ENCODE measurements at regions not wholly inside any gene's neighbourhood (a gene's known extent, or its start where the extent isn't known, plus 50 kb on each side); places are given as distances from the start of the nearest gene placed in this dataset.

DNA sequence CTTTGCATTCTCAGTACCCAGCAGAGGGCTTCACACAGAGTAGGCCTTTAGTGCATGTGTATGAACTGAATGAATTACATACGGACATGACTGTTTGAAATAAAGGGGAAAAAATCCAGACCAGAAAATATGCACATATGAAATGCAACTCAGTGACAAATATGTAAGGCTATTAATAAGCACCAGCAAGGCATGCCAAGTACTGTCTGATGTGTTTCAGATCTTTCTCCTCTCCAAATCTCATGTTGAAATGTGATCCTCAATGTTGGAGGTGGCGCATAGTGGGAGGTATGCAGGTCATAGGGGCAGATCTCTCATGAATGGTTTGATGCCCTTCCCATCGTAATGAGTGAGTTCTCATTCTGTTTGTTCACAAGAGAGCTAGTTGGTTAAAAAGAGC lies 87.3 kb upstream of the TOMM7 start:
- no peak for DNase-seq

DNA sequence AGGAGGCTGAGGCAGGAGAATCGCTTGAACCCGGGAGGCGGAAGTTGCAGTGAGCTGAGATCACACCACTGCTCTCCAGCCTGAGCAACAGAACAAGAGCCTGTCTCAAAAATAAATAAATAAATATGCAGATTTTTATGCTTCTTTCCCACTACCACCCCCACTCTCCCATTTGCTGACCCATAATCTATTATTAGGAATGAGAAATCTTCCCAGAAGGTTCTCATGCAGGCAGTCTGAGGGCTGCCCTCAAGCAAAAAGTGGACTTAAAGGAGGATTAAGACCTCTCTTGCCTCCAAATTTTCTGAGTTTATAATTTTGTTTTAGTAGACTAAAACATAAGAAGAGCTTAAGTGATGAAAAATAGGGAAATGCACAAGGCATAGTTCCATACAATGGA lies 85.2 kb upstream of the TOMM7 start:
- no peak for DNase-seq

DNA sequence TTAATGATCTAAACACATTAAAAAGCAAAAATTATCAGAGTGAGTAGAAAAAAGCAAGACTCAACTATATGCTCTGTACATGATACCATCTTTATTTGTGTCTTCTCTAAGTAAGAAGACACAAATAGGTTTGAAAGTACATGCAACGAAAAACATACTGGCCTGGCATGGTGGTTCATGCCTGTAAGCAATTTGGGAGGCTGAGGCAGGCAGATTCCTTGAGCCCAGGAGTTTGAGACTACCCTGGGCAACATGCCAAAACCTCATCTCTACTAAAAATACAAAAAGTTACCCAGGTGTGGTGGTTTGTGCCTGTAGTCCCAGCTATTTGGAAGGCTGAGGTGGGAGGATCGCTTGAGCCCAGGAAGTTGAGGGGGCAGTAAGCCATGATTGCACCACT lies 78.1 kb upstream of the TOMM7 start:
- DNase-seq, result no peak

DNA sequence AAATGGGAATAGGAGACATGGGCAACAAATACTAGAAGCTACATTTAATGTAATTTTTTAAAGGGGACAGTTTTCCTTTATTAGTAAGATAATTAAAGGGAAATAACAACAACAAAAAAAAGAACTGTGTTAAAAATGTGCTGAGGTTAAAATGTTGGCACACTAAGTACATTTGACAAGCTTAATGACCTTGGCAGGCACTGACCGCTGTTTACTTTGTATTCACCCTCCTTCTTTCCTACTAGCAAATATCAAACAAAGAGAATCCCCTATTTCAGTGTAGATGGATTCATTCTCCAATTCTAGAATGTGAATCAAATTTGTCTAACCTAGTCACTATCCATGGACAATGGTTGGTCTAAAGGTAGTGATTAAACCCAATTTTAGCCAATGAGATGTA lies 77.5 kb upstream of the TOMM7 start:
- DNase-seq, result no peak

DNA sequence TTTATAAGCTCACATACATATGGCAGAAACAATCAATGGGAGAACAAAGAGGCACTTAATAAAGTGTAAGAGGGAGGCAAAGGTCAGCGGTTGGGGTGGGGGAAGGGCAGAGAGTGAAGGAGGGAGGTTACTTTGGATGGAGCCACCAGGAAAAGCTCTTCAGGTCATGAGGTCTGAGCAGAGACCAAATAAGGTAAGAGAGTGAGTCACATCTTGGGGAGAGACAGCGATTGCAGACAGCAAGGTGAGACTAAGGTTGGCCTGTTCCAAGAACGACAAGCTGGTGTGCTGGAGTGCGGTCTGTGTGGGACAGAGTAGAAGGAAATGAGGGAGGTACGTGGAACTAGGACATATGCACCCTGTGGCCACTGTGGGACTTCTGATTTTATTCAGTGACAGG lies 74.3 kb upstream of the TOMM7 start:
- DNase-seq, result no peak

DNA sequence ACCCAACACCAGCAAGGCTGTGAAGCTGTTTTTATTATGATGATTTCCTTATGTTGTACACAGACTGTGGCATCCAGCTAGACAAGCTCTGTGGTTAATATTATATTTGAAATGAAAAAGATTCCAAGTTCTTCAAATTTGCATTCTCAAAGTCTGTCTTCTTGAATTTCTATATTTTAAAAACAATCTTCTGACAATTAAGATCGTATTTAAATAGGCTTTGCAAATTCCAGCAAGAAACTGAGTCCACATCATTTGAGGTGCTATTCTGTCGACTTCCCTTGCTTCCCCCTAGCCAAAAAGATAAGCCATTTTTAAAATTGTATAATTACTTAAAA lies 73.1 kb upstream of the TOMM7 start:
- DNase-seq, result no peak

DNA sequence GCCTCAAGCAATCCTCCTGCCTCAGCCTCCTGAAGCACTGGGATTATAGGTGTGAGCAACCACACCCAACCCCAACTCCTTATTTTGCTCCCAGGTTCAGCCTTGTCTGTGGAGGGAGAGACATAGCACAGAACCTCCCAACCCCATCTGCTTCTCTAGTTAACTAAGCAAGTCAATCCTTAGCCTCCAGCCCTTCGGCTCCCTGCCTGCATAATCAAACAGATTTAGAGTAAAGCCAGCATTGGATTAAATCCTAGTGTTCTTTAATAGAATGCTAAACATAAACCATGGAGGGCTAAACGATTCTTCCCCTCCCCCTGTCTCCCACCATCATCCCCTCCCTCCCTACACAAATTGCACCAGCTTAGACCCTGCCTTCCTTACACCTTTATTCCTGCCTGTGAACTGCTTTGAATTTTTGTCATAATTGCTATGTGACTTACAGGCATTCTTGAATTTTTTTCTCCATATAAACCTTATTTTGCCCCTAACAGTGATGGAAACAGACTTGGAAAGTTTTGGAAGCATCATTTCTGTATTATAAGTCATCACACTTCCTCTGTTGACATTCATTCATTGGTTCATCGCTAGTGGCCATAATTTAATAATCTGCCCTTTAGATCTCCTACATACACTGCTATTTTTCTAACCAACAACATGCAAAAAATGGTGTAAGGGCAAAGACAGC lies 72.6 kb upstream of the TOMM7 start:
- DNase-seq, result no peak

DNA sequence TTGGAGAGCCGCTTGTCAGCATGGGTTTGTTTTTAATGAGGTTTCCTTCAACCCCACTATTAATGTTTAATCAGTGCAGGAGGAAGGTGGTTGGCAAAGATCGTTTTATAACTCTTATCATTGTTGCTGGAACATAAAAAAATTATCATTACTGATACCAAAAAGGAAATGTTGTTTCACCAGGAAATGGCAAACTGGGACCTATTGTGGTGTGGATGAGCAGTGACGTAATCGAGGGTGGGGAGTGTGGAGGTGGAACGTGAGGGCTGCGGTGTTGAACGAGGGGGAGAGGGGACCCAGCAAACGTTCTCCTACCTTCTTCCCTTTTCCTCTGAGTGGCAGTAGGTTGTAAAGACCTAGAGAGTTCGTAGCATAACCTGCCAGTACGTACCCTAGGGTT lies 71.9 kb upstream of the TOMM7 start:
- no peak for DNase-seq

DNA sequence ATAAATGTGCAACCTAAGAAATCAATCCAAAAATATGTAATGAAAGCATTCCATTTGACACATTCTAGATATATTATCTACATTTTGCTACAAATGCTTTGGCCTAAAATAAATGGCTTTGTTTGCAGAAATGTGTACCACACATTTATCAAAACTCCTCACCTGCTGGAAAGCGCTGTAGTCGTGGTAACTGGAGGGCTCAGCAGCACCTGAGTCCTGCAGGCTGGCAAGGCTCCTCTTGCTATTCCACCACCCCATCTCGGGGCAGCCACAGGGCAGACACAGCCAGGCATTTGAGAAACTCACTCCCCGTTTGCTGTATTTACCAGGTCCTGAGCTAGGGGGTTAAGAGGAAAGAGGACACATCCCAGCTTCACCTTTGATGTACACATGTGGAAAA lies 68.1 kb upstream of the TOMM7 start:
- DNase-seq, result no peak

DNA sequence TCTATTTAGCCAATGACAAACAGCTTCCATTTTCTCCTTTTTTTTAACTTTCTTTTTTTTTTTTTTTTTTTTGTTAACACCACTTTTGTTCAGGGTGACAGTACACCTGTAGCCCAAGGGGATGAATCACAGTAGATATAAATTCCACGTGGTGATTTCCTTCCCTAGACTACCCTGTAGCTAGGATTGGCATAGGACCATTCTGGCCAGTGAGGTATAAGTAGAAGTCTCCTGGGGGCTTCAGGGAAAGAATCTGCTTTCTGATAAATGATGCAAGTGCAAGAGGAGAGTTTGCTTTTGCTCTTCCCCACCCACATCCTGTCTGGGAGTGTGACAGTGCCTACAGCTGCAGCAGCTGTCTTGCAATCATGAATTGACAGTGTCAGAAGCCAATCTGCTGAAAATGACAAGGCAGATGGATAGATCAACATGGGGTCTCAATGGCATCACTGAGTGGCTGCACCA lies 63.2 kb upstream of the TOMM7 start:
- DNase-seq, result peak in 1 of 4 experiments; percentile 15

DNA sequence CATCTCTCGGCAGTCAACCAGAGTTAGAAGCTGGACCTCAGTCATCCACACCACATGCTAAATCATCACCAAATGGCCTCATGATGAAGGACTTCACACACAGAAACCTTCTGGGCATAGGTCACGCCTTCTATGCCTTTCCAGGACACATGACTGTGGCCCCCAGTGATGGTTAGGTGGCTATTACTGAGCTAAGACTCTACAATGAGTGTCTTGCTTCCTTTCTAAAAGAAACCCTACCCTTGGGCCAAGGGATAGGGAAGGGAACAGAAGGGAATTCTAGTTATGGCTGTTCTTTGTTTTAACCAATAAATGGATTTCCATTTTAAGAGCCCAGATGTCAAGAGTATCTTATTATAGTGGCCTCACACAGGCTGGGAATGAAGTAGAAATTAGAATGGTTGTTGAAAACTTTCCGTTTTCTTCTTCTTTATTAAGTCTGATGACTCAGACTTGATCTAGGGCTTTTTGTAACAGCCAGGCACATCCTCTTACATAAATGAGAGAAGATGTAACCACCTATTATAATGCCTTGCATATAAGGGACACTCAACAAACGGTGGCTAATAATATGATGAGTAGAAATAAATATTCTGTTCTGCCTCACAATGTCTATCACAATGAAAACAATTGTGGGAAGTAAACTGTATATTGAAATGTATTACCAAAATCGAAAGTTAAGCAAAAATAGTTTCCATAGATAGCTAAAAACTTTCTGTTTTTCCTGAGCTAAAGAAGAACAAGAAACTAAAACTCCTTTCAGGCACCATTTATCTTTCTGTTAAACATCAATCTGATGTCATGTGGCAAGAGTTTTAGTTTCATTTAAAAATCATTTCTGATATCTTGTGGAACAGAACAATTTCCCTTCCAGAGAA lies 62.5 kb upstream of the TOMM7 start:
- no peak for DNase-seq

DNA sequence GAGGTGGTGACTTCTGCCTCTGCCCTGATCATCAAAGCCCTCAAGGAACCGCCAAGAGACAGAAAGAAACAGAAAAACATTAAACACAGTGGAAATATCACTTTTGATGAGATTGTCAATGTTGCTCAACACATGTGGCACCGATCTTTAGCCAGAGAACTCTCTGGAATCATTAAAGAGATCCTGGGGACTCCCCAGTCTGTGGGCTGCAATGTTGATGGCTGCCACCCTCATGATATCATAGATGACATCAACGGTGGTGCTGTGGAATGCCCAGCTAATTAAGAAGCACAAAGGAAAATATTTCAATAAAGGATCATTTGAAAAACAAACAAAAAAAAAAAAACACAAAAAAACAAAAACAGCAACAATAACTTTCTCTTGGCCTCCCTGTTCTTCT lies 59.5 kb upstream of the TOMM7 start:
- no peak for DNase-seq

DNA sequence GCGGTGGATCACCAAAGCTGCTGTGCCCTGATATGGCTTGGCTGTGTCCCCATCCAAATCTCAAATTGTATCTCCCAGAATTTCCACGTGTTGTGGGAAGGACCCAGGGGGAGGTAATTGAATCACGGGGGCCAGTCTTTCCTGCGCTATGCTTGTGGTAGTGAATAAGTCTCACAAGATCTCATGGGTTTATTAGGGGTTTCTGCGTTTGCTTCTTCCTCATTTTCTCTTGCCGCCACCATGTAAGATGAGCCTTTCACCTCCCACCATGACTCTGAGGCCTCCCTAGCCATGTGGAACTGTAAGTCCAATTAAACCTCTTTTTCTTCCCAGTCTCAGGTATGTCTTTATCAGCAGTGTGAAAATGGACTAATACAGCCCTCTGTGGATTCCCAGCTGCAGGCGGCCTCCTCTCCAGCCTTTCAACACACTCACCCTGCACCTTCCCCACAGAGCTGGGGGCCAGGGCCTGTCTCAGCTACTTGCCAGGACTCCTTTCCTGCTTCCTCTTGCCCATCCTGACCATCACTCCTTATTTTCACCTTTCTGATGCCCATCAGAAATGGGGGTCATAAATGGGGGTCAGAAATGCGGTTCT lies 57.2 kb upstream of the TOMM7 start:
- no peak for DNase-seq

DNA sequence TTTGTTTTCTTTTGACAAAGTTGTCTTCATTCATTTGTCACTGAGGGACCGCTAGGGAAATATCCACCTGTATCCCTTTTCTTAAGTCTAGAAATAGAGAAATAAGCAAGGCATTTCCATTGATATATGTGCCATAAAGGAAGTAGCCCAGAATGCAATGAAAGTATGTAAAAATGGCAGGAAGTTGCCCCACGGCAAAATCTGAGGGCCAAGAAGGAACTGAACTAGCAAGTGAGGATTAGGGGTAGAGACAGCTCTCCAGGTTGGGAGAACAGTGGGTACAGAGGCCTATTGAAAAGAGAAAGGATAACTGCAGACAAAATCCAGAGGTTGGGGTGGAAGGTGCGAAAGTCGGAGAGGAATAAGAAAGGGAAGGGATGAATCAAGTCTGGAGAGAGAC lies 56.6 kb upstream of the TOMM7 start:
- DNase-seq, result no peak

DNA sequence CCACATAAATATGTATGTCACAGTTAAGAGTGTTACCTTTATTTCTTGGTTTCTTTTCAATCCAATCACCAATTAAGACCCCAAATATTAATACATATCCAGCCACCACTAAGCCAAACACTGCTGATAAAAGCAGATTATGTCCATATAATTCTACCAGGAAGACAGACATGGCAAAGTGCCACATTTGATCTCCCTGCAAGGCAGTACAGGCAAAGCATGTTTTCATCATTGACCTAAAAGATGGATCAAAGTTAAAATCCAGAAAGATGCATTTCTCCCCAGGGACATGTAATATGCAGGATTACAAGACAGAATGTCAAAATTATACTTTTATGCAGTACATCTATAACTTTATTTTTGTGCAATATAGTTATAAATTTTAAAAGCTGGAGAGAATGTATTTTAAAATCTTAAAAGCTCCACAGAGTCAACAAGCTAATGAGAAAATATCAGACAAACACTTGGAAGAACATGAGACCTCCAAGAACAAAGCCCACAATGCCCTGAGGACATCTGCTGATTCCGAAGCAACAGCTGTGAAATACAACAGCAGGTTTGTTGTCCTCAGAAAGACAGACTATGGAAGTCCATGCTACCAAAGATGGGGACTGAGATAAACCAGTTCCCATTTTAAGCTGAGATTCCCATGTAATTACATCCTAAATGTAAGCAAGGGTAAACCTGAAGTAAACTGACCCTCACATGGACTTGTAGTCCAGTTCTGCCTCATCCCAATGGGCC lies 54.5 kb upstream of the TOMM7 start:
- no peak for DNase-seq

DNA sequence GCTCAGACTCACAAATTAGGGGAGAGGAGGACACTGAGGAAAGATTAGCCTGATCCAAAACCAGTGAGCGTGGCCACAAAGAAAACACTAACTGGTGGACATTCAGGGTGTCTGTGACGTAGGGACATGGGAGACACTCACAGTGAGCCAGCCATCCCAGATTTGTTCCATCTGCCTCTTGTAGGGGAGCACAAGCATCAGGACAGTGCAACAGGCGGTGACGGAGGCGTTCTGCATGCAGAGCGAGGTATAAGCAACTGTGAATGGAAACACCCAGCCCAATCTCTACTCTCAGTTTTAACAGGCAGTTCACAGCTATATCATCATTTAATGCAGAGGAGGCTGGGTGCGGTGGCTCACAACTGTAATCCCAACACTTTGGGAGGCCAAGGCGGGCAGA lies 52.8 kb upstream of the TOMM7 start:
- no peak for DNase-seq

DNA sequence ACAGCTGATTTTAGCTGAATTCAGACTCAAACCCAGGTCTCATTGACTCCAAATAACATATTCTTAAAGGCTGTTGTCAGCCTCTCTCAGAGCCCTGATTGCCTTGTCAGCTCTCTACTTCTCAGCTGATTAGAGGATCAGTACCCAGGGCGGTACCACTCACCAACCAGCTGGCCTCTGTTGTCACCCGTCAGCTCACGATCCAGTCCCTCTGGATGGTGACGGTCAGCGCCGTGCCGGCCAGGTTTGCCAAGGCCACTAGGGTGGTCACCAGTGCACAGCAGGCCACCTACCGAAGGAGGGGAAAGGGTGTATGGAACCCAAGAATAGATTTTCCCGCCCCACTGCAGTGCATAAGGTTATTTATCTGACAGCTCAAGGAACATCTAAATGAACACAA lies 52.3 kb upstream of the TOMM7 start:
- DNase-seq, result no peak
